NCI-H187 (cell line): ENCODE measurements at regions not wholly inside any gene's neighbourhood (a gene's known extent, or its start where the extent isn't known, plus 50 kb on each side); places are given as distances from the start of the nearest gene placed in this dataset.

ENCODE experiments used
- DNase-seq, 2 experiments: peaks; one replicate each; lab custom pipeline; 2025; lab: John Stamatoyannopoulos, UW

DNA sequence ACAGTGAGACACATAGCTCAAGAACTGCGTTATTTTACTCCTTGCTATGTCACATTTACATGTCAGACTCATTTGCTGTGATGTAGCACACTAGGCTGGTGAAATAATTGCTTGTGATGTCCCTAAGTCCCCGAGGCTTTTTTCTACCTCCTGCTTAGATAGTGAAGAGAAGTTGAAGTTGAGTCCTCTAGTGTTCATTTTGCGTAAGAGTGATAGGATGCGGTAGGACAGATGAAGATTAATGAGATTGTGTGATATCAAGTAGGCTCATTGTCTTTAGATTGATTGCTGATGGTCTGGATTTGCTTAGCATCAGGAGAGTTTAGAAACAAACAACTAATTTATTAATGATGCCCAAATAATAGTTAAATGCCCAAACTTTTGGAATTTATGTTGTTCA, 173.6 kb upstream of the NUDT6 start:
- no peak for DNase-seq

DNA sequence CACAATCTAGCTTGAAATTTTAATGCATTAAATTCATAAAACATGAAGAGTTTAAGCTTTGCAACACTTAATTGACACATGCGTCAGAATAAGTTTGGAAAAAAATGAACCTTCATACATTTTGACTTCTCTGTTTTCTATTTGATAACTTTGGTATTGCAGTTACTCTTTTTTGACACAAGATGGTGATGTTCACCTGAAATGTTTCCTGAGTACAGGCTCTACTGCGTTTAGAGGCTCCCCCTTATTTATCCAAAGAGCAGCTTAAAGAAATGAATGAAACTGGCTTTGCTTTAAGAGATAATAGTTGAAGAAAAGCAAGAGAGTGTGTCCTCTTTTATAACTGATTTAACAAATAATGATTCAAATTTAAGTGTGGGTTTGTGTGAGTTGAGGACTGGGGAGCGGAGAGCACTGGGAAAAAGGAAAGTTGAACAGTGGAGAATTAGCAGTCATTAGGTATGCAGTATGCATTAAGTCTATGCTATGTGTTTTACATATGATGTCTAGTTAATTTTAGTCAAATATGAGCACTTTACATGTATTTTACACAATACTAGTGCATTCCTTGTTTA, 180.6 kb upstream of the NUDT6 start:
- no peak for DNase-seq

- no peak for DNase-seq
These were observed 182.1 kb upstream of the NUDT6 start for GRCh38 chr4:123104310-123105025.

GRCh38 chr4:123105026-123105420, 182.6 kb upstream of the NUDT6 start:
- DNase-seq, result no peak

DNA sequence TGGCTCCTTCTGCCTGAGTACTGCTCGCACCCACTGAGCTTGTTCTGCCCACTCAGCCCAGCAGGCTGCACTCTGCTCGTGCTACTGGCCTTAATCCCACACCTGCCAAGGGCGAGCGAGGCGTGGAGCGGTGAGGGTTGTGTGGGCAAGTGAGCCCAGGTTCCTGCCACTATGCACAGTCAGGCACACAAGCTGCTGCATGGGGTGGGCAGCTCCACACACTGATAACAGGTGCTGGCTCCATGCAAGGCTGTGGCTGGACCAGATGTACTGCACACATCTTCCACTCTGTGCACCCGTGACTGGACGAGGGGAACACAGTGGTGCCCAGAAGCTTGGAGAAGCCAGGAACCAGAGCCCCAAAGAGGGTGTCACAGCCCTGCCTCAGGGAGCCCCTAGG, 184.3 kb upstream of the NUDT6 start:
- DNase-seq, result no peak

DNA sequence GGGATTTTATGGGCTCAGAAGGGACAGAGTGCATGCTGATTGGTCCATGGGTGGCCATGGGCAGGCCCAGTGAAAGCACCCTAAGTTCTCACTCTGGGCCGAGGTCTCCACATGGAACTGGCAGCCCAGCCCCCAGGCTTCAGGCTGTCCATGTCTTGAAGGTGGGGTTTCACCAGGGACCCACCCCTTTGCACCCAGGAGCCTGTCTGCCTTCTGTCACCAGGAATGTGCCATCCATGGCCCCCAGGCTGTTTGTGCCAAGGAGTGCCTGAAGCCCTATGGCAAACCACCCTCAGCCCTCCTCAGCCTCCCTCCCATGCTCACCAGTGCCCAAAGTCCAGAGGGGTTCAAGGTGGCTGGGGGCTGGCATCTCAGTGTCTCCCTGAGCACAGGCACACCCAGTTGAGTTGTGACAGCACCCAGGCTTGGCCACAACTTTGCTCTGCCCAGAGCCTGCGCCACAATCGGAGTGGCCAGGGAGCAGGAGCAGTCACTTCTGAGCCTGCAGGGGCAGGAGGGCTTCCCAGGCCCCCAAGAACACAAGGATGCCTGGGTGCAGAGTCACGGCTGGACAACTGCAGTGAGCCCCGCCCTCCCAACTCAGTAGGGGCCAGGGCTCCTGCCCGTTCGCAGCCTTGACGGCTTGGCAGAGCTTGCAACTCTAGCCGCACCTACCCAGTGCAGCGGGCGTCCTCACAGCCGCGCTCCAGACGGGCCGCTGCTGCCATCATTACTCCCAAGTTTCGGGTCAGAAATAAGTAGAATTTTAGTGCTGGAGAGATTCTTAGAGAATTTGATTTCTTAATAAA, 185.3 kb upstream of the NUDT6 start:
- DNase-seq, result no peak

GRCh38 chr4:123109139-123109538, 186.7 kb upstream of the NUDT6 start:
- DNase-seq, result no peak

DNA sequence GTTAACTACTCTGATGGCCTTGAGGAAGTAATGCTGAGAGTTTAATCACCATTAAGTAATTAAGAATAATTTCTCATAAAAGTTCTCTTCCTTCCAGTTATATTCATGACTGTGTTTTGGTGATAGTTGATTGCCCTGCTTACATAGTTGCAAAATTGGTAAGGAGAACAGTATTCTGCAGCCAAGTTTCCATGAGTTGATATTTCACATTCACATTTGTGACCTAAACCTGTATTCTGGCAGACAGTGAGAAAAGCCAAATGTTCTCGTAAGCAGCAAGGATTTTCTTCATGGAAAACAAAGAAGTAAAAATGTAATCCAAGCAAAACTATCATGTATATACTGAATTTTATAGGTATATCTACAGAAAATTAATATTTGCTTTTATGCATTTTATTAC, 187.8 kb upstream of the NUDT6 start:
- no peak for DNase-seq

DNA sequence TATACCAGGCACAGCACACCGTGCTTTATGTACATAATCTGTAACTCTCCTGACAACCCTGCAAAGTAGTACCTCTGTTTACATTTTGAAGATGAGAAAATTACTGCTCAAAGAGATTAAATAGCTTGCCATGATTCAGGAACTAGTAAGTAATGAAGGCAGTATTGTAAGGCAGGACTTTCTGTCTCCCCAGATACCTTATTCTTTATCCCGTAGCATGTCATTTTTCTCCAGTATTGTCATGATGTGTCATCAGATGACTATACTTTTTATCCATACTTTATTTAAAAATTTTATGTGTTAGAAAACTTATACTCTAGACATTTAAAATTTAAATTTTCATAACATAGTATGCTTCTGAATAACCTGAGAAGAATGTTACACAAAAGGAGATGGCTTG, 188.3 kb upstream of the NUDT6 start:
- DNase-seq, result no peak

DNA sequence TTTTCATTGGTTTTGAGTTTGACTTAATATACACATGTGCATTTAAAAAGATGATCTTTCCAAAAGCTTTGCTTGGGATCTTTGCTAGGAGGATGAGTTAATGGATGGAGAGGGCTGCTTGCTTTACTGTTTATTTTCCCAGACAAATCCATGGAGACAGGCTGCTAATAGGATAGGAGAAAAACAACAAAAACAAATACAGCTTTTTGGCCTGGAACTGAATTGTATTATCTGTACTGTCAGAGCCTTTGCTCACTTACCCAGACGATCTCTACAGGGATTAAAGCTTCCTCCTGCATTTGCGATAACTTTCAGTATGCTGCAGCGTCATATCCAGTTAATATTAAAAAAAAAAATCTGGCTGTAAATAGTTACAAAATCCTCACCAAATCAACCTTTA, 190.8 kb upstream of the NUDT6 start:
- DNase-seq, result no peak

DNA sequence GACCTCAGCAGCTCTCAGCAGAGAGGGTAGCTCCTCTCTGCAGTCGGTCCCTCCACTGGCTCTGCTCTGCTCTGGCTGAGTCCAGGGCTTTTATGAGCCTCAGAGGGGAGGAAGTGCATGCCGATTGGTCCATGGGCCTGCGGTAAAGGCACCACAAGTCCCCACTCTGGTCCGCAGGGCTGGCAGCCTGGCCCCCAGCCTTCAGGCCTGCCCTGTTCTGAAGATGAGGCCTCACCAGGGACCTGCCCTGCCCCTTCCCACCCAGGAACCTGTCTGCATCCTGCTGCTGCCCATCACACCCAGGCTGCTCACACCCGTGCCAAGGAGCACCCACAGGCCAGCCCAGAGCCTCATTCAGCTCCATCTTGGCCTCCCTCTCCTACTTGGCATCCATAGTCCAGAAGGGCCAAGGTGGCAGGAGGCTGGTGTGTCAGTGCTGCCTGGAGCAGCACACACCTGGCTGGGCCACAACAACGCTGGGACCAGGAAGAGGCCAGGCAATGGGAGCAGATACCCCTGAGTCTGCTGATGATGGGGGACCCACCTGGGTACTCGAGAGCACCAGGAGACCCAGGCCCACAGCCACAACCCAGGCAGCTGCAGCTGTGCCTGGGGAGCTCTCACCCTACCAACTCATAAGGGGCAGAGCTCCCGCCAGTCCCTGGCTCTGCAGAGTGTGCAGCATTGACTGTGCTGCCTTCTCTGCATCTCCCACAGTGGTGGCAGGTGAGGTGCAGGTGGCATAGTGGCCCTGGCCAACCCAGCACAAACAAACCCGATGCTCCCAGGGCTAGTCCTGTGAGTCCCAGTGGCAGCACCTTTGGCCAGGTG, 191.9 kb upstream of the NUDT6 start:
- DNase-seq, result no peak

- no peak for DNase-seq
These were observed 192.7 kb upstream of the NUDT6 start for GRCh38 chr4:123114915-123115756.

GRCh38 chr4:123116412-123116811, 194.0 kb upstream of the NUDT6 start:
- no peak for DNase-seq

DNA sequence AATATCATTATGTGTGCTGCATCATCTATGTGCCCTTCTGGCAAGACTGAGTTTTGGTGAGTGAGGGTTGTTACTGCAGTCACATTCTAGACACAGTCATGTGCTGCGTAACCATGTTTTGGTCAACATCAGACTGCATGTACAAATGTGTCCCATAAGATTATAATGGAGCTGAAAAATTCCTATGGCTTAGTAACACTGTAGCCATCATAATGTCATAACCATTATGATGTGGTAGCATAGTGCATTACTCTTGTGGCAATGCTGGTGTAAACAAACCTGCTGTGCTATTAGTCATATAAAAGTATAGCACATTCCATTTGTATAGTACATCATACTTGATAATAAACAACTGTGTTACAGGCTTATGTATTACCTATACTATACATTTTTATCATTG, 198.1 kb upstream of the NUDT6 start:
- no peak for DNase-seq

- DNase-seq, result no peak
These were observed 199.0 kb upstream of the NUDT6 start for GRCh38 chr4:123121241-123121907.

DNA sequence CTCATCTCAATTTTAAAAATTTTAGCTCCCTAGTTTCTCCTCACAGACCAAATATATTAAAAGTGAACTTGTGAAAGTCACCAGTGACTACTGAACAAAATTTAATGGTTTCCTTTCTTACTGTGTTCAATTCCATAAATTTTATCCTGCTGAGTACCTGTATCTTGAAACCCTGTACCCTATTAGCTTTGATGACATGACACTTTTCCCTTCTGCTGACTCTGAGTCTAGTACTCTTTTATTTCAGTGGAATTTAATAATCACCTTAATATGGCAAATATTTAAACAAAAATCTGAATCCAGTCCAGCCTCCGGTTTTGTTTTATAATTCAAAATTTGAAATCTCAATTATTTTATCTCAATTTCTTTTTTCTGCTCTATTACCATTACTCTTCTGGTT, 203.1 kb upstream of the NUDT6 start:
- DNase-seq, result no peak

DNA sequence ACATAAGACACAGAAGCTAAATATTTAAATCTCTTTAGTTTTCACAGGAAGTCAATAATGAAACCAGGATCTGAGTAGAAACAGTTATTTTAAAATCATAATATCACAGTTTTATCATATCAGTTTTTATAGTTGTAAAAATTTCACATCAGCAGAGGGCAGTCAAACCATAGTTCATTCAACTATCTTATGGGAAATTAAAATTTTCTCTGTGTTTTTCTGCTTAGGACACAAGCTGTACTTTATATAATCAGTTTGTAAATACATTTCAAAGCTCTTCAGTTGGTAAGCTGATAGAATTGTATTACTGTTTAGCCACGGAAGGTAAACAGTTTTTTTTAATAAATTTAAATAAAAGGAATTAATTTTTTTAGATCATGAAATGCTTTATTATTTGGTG, 204.8 kb upstream of the NUDT6 start:
- no peak for DNase-seq

DNA sequence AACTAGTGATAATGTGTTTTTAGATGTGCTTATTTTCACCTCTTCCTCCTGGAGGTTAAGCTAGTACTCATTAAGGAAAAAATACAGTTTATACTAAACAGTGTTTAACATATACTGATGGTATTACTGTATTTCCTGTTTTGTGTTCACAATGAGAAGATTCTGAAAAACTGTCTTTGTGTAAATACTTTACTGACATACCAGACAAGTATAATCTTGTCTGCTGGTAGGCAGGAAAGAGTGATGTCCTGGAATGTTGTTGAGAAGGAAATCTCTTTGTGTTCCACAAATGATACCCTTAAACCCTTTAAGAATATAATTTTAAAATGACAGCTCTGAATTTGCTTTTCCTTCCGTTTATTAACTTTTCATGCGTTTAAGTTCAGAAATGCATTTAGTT, 205.5 kb upstream of the NUDT6 start:
- DNase-seq, result no peak

DNA sequence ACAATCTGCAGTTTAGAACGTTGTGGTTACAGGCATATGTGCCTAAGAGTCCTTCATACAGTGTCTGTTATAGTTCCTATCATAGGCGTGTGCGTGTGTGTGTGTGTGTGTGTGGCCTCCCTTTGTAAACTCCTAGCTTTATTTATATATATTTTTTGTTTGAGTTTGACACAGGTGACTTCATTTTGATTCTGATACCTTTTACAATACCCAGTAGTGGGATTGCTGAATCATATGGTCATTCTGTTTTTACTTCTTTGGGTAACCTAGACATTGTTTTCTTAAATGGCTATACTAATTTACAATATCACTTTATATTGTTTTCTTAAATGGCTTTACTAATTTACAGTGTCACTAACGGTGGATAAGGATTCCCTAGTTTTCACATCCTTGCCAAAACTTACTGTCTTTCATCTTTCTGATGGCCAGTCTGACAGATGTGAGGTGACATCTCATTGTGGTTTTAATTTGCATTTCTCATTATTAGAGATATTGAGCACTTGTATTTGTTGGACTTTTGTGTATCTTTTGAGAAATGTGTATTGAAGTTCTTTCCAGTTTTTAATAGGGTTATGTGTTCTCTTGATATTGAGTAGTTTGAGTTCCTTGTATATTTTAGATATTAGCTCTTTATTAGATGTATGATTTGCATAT, 211.1 kb upstream of the NUDT6 start:
- no peak for DNase-seq

DNA sequence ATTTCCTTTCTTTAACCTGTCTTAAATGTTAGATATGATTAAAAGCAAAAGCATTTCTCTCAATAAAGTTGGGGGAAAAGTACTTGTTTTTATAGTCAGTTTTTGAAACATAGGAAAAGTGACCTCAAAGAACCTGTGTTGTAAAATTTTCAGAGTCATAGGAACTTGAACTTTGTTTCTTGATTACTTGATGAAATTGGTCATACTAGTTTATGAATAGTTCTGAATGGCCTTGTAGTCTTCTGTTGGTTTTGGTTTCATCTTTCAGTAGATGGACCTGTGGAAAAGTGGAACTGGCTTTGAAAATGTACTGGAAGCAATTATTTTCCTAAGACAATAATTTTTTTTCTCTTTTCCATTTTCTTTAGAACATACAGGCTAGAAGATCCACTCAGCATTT, 222.2 kb upstream of the NUDT6 start:
- no peak for DNase-seq
